Activated CD8-positive, alpha-beta memory T cell treated with anti-CD3 and anti-CD28 coated beads, Interleukin-2, amount 50 U/mL, for 48 hours (primary cell): ENCODE measurements at regions not wholly inside any gene's neighbourhood (a gene's known extent, or its start where the extent isn't known, plus 50 kb on each side); places are given as distances from the start of the nearest gene placed in this dataset.

ENCODE experiments used
- DNase-seq: peaks from one replicate; pipeline ENCODE4 v3.0.0-alpha.2; 2020

- no peak for DNase-seq
These were observed 423.0 kb upstream of the TPM1 start for GRCh38 chr15:62619526-62619925.

DNA sequence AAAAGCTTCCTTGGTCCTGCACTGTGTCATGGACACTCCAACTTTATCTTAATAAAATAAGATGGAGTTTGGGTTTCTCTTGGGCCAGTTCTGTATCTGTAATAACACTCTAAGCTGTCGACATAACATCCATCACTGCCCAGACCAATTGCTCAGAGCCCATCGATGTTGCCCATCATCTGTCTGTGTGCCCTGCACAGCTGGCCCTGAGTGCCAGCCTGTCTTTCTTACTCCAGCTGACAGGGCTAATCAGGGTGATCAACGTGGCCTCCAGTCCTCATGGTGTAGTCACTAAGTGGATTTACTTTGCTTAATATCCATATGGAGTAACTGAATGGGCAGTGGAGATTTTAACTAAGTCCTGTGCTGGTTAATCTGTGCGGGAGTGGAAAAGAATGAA lies 419.8 kb upstream of the TPM1 start:
- no peak for DNase-seq

DNA sequence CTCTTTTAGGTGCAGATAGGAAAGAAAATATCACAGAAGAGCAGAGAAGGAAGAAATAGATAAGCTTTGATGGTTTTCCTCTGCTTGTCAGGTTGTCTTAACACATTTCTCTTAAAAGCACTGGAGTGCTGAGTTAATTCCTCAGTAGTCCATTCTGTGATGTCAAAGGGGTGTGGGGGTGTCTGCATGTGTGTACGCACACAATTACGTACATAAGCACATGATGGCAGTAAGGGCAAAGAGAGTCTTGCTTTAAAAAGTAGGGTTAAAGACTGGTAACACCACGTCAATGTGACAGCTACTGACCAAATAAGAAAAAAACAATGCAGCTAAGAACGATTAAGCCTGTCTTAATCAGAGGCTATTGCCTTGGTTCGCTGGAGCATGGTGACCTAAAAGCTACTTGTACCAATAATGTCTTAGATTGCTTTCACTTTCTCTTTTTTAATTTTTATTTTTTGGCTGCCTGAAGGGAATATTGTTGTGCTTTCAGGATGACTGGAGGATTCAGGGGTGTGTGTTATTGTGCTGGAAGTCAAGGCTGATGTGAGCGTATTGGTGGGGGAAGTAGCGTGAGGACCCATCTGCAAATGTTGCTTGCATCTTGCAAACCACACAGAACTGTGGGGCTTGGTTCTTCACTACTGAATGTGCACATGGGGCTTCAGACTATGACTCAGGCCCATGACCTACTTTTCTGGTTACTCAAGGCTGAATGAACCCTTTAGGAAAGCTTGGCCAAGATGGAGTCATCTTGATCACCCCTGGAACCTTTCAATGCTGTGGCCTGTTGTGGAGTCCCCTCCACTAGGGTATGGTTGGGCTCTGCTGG lies 417.8 kb upstream of the TPM1 start:
- DNase-seq, result no peak

DNA sequence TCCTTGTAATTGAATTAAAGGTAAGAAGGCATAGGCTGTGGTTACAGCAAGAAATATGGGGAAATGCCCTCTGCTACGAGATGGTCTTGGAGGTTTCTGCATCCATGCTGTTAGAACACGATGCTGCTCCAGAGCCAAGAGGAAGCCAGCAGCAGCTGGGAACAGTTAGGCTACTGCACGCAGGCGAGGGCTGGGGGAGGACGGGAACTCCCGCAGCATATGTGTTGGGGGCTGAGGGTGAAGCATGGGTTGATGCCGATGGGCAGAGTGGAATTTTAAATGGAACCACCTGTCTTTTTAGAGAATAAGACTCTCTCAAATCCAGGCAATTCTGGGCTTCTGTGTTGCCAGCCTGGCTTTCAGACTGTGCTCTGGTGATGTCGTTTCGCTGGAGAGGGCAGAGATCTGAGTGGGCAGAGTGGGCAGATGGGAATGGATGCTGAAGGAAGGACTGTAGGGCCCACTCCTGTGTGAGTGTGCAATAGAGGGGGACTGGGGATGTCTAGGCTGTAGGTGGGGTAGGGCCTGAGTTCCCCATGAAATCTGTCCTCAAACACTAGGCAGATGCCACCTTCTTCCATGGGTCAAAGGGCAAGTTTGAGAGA lies 417.0 kb upstream of the TPM1 start:
- no peak for DNase-seq

DNA sequence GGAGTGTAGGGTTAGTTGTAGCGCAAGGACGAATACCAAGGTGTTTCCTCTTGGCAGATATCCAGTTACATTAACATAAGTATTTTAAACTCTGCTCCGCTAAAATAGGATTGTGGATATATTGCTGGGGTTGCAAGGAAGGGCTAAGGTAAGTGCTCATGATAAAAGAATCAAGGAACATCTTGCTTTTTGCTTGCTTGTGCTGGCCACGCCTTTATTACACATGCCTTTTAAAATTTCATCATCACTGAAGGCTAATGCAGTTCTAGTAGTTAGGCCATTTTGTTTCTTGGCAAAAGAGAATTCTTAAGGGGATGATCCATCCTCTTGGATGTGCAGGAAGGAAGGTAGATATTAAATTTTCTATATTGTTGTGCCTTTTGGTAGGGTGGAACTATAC lies 415.6 kb upstream of the TPM1 start:
- no peak for DNase-seq

- no peak for DNase-seq
These were observed 411.3 kb upstream of the TPM1 start for GRCh38 chr15:62631076-62631724.

- no peak for DNase-seq
These were observed 405.5 kb upstream of the TPM1 start for GRCh38 chr15:62636823-62637573.

- no peak for DNase-seq
These were observed 405.0 kb upstream of the TPM1 start for GRCh38 chr15:62637574-62637897.

DNA sequence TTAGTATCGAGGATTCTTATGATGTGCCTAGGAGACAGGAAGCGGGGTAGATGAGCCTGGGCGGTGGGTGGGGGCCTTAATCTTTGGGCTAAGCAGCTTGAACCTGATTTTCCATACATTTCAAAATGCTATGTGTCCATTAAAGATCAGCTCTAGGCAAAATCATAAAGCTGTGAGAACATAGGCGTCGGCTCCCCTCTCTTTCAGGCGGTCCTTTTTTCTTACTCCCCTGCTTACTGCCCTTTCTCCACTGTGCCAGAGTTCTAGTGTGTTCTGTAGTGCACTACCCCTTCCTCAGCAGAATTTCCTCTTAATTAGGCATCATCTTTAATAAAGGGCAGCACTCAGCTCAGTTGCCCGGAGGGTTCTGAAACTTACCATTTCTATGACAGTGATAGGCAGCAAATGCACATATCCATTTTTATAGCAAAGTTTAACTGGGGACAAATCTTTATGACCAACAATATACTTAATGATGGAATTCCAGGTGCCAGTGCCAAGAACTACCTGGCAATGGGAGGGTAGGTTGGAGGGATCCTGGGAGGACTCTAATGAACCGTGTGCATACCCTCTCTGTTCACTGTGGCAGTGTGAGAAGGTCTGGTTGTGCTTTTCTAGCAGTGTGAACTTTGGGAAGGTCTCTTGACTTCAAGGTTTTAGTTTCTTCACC lies 404.5 kb upstream of the TPM1 start:
- no peak for DNase-seq

- DNase-seq, result no peak
These were observed 403.1 kb upstream of the TPM1 start for GRCh38 chr15:62639432-62639831.

- DNase-seq, result no peak
These were observed 402.5 kb upstream of the TPM1 start for GRCh38 chr15:62639906-62640605.

DNA sequence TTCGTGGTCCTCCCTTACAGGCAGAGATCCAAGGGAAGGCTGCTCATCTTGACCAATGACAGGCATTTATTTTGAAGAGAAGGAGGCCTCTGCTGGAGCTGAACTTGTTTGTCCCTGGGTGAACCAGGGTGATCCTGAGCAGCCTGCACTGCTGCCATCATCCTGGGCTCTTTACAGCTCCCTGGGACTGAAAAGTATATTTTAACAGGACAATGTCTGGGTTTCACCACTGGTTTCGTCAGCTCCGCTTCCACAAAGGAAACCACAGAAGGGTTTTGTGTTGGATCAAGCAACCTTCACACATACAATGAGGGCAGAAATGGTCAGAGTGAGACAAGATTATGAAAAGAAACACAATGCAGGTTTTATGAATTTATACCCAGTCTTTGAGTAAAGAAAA lies 400.7 kb upstream of the TPM1 start:
- DNase-seq, result no peak

- no peak for DNase-seq
These were observed 399.0 kb upstream of the TPM1 start for GRCh38 chr15:62643572-62643971.

DNA sequence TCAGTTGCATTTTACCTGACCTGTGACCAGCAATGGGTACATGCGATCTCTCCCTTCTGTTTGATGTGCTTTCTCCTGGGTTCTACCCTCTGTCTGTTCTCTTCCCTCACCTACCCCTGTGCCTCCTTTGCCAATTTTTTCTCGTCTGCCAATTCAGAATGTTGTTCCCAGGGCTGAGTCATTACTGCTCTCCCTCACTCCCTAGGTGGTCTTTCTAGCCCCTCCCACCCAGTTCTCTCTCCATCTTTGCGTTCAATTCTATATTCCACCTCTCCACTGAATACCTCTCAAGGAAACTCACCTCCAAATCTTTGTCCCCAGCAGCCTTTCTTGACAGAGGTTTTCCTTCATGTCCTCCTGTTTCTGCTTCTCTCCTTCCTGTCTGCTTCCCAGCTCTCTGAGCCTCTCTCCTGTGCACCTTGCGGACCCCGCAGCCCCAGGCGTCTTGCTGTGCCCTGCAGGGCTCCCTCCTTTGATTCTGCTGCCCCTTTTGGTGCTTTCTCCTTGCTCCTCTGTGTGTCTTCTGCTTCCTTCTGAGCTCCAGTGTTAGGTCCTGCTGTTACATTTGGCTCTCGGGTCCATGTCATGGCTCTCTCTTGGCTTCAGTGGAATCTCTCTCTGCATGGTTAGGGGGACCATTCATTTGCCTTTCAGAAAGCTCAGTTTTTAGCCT lies 398.2 kb upstream of the TPM1 start:
- no peak for DNase-seq

DNA sequence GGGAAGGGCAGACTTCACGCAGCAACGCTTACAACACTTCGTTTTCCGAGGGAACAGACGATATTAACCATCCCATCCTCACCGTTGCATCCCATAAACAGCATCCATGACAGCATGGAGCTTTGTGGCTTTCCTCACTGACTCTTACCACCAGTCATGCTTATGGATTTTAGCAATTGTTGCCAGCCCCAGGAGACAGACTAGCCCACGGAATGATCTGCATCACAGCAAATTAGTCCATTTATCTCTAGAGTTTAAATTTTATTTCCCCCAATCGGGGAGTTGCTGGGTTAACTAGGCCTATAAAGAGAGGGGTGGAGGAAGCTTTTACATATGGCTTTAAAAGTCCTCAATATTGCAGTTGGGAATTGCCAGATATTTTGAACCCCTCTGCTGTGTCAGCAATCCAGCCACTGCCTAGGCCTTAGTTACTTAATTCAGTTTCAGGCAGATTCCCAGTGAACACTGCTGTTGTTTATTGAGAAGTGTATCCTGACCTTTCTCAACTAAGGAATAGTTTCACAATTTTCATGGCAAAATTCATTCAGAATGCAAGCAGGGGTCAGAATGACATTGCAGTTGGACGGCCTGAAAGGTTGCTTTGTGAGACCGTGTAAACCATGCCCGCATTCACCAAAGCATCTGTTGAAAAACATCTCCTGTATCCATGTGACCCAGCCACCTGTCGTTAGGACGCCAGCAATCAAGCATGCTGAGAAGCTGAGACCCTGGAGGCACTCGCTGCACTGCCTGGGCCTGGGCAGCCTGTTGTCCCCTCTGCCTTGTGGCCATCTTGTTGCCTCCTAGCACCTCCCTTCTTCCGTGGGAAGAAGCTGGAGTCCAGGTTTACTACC lies 397.4 kb upstream of the TPM1 start:
- no peak for DNase-seq

DNA sequence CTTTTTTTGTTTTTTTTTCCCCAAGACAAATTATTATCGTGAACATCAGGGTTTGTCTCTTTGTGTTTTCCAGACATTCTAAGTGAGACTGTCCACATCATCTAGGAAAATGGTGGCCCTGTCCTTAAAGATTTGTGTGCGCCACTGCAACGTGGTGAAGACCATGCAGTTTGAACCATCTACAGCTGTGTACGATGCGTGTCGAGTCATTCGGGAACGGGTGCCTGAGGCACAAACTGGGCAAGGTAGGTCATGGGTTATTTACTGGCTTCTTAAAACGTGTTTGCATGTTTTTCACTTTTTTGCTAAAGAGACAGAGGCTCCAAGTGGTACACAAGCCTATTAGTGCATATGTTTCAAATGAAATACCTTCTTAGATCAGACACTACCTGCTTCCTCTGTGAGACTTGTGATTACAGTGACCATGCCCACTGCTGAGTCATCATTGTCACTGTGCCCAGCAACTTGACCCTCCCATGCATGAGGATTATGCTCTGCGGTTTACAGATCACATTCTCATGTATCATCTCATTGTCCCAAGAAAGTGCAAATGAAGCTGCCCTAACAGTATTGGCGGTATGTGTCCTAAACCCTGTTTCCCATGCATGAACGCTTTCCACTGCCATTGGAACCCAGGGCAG lies 395.2 kb upstream of the TPM1 start:
- DNase-seq, result no peak

DNA sequence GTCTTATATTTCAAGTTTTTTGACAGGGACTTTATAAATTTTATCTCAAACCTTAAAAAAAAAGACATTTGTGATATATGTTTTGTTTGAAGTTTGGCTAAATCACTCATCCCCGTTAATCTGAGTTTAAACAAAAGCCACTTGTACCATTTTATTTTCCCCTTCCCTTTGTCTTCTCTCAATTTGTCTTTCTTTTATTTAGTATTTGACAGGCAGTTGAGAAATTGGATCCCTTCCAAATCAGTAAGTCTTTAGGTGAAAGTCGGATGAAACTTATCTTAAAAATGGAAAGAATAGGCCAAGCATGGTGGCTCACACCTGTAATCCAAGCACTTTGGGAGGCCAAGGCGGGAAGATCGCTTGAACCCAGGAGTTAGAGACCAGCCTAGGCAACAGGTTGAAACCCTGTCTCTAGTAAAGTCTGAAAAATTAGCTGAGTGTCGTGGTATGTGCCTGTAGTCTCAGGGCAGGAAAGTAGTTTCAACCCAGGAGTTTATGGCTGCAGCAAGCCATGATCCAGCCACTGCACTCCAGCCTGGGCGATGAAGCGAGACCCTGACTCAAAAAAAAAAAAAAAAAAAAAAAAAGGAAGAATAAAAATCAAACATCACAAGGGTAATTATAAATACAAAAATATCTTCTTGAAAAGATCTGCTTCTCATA lies 394.6 kb upstream of the TPM1 start:
- DNase-seq, result no peak

DNA sequence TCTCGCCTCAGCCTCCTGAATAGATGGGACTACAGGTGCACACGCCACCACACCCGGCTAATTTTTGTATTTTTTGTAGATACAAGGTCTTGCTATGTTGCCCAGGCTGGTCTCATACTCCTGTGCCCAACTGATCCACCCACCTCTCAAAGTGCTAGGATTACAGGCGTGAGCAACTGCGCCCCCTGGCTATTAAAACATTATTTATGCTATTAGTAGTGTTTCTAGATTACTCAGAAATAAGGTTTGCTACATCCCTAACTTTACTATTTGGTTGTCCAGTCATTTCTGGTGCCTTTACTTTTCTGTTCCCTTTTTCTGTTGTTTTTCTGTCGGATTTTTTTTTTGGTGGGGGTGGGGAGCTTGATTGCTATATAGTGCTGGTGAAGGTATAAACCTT lies 393.6 kb upstream of the TPM1 start:
- no peak for DNase-seq

GRCh38 chr15:62649793-62650420 lies 392.6 kb upstream of the TPM1 start:
- DNase-seq, result no peak
